Ovary (tissue), 7 donors: ENCODE measurements at regions not wholly inside any gene's neighbourhood (a gene's known extent, or its start where the extent isn't known, plus 50 kb on each side); places are given as distances from the start of the nearest gene placed in this dataset.

Source experiments
- DNase-seq, 5 donors: peaks; one replicate each; pipeline ENCODE4 v3.0.0-alpha.2; 2019 to 2020
- H3K27ac ChIP-seq, 2 donors: fragments of 200-600 bp; one replicate each; pipeline versions ENCODE4 v1.5.1 to v1.8.0; 2019 to 2022
- H3K27me3 ChIP-seq: fragments of 200-600 bp; one replicate; pipeline ENCODE4 v1.8.0; 2022
- H3K36me3 ChIP-seq: fragments of 200-600 bp; sonication (generic); one replicate; pipeline ENCODE4 v1.5.1; 2019
- H3K4me1 ChIP-seq: one replicate; pipeline ENCODE4 v1.8.1; 2013; ENCODE audit warnings: mild to moderate bottlenecking, moderate library complexity; ENCODE audit not compliant: insufficient read depth
- H3K4me3 ChIP-seq: fragments of 200-600 bp; sonication (generic); one replicate; pipeline ENCODE4 v1.5.1; 2017
- H3K9me3 ChIP-seq, 2 donors: fragments of 200-600 bp in 1 of 2; sonication (generic) in 1 of 2; one replicate each; pipeline versions ENCODE4 v1.5.1 to v1.8.1; 2013 to 2019; ENCODE audit warnings: mild to moderate bottlenecking in 1 of 2, moderate library complexity in 1 of 2
- CTCF ChIP-seq, 3 donors: fragments of 450-650 bp in 2 of 3; fragments of 200-600 bp in 1 of 3; IDR thresholded peaks; one replicate each; pipeline versions ENCODE4 v1.5.1 to v1.8.0; 2016 to 2022; ENCODE audit warnings: antibody characterized with exemption in 3 of 3, mild to moderate bottlenecking in 1 of 3
- EP300 ChIP-seq: sonication (generic); formaldehyde crosslinking; IDR thresholded peaks from one replicate; pipeline ENCODE4 v1.6.1; 2017; ENCODE audit warnings: antibody characterized with exemption
- POLR2A ChIP-seq: fragments of 450-650 bp; IDR thresholded peaks from one replicate; pipeline ENCODE4 v1.6.1; 2017; ENCODE audit warnings: antibody characterized with exemption, mild to moderate bottlenecking, moderate library complexity
- WGBS, 3 donors: extraction: QIAGEN DNeasy Blood & Tissue Kit in 1 of 3; methylation state at CpG; one replicate each; pipeline versions ENCODE4 v1.1.5 to v1.1.7; 2013 to 2017; 5-methylcytosine and 5-hydroxymethylcytosine counted together
- intact Hi-C, 4 donors: fragments of 100-400 bp; cut with DNase I; formaldehyde crosslinking; loops; one replicate each; pipeline versions ENCODE4 v1.11.0 to v1.15.1; 2022 to 2023
- donor health status: DM: no; HTN: no; CAD: no; lungs with moderate emphysema.
- donor health status: DM: no; HTN: no; CAD: no.
- donor health status: Bipolar disorder and iron deficiency.
- donor health status: DM: no; HTN: no; CAD: no.
- donor health status: DM: yes; HTN: yes; CAD: no.

GRCh38 chr15:38625886-38626285, 61.3 kb upstream of the RASGRP1 start:
- no peaks in the 10 kb centered on the region for H3K9me3 ChIP-seq
- 36 to 51% (median 46%) methylated on average over 2 of the region's 2 CpGs for WGBS, 3 donors
- intact Hi-C loops, result no loop called here
- no peak for TF ChIP-seq CTCF (IDR thresholded peaks at IDR 0.05)
- TF ChIP-seq POLR2A, result no peak
- H3K27me3 ChIP-seq, result no peaks in the 10 kb centered on the region
- no peaks in the 10 kb centered on the region for H3K36me3 ChIP-seq
- H3K4me1 ChIP-seq, result no peaks in the 10 kb centered on the region
- no peak overlapping the region for H3K27ac ChIP-seq
- H3K4me3 ChIP-seq, result no peak overlapping the region
- no peak for DNase-seq

GRCh38 chr15:38626443-38627050, 61.9 kb upstream of the RASGRP1 start:
- H3K36me3 ChIP-seq, result no peaks in the 10 kb centered on the region
- DNase-seq, result no peak
- intact Hi-C loops, result no loop called here
- 45 to 54% (median 46%) methylated on average over 4 of the region's 4 CpGs for WGBS, 3 donors
- TF ChIP-seq CTCF (IDR thresholded peaks at IDR 0.05) (no peak), EP300 (no peak), POLR2A (no peak)
- no peaks in the 10 kb centered on the region for H3K4me1 ChIP-seq
- H3K9me3 ChIP-seq, result no peaks in the 10 kb centered on the region
- H3K27me3 ChIP-seq, result no peaks in the 10 kb centered on the region
- no peak overlapping the region for H3K27ac ChIP-seq
- H3K4me3 ChIP-seq, result no peak overlapping the region

- no peak for DNase-seq
- WGBS, 3 donors, result 74 to 85% (median 81%) methylated on average over 12 of the region's 12 CpGs
- intact Hi-C loops, result no loop called here
- H3K36me3 ChIP-seq, result no peaks in the 10 kb centered on the region
- no peaks in the 10 kb centered on the region for H3K9me3 ChIP-seq
- H3K27me3 ChIP-seq, result no peaks in the 10 kb centered on the region
- no peaks in the 10 kb centered on the region for H3K4me1 ChIP-seq
- H3K27ac ChIP-seq, result no peak overlapping the region
- H3K4me3 ChIP-seq, result no peak overlapping the region
- TF ChIP-seq POLR2A, result no peak
- no peak for TF ChIP-seq CTCF (IDR thresholded peaks at IDR 0.05)
- TF ChIP-seq EP300, result no peak
Observed at GRCh38 chr15:38627689-38628277, 63.2 kb upstream of the RASGRP1 start.

DNA sequence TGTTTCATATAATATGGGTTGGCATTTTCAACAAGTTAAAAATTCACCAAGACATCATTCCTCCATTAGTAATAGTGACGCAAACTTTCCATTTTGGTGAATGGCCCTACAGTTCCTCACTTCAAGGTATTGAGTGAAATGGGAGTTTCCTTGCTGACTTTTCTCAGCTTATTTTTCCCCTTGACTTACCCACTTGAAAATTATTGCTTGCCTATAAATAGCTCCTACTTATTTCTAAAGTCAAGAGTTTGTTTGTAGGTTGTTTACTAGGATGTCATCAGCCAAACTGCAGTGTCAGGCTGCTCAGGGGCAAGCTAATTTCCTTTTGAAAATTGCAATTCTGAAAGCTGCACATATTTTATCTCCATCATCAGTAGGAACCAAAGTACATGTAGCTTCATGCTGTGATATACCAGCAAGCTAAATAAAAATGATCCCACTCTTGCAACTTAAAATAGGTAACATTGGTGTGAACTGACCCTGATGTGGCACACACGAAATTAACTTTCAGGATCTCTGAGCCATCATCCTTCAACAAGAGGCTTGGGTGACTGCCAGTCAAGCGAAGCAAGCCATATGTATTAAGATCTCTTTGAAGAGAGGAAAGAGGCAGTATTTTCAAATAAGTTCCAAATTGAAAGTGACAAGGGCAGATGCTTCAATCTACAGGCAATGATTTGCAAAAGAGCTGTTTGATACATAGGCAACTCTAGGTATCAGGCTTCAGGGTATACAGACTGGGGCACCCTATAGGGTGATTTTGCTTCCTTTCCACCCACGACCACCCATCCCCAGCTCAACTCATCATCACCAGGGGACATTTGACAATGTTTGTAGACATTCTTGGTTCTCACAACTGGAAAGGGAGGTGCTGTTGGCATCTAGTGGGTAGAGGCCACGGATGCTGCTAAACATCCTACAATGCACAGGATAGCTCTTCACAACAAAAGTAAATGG, 66.8 kb upstream of the RASGRP1 start:
- no peak for DNase-seq
- 82 to 84% (median 83%) methylated on average over 5 of the region's 5 CpGs for WGBS, 3 donors
- H3K4me3 ChIP-seq, result no peak overlapping the region
- TF ChIP-seq EP300 (no peak), POLR2A (no peak), CTCF (IDR thresholded peaks at IDR 0.05) (no peak)
- no peaks in the 10 kb centered on the region for H3K4me1 ChIP-seq
- H3K27me3 ChIP-seq, result no peaks in the 10 kb centered on the region
- intact Hi-C loops, result no loop called here
- no peak overlapping the region for H3K27ac ChIP-seq
- no peaks in the 10 kb centered on the region for H3K36me3 ChIP-seq
- H3K9me3 ChIP-seq, result no peaks in the 10 kb centered on the region
